ENCODE measurements at regions not wholly inside any gene's neighbourhood (a gene's known extent, or its start where the extent isn't known, plus 50 kb on each side); places are given as distances from the start of the nearest gene placed in this dataset.

DNA sequence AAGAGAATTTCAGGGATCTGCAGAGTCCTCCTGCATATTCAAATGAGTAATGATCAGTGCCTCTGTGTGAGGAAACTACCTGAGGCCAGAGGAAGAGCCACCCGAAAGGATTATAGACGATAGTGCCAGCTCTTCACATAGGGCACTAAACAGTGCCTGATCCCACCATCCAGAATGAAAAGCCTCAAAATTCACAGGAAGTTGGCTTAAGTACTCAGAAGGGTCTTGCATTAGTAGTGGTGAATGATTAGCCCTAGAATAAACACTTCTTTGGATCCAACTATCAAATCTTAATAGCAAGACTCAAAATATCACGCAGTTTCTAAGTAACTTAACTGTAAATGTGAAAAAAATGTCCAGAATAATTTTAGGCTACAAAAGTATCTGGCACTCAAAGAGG lies 324.4 kb downstream of the ZNF674 start:
- Histone ChIP-seq H3K27ac (ENCODE audit: insufficient read depth, low read length) (no peak overlapping the region), H3K18ac (ENCODE audit: low read depth, low read length) (no peak overlapping the region), H4K20me1 (ENCODE audit: insufficient read depth, low read length) (no peaks in the 10 kb centered on the region), H2BK20ac (ENCODE audit: low read depth, low read length) (no peak overlapping the region), H3K79me1 (ENCODE audit: low read depth in 1 of 2, low read length in 2 of 2) (no peaks in the 10 kb centered on the region), H3K4ac (ENCODE audit: low read depth, low read length) (no peak overlapping the region), H3K9me3 (ENCODE audit: control insufficient read depth, insufficient read depth, low read length) (no peaks in the 10 kb centered on the region), H2AK5ac (ENCODE audit: low read depth, low read length) (no peak overlapping the region), H3K9me1 (ENCODE audit: insufficient read depth, low read length) (no peaks in the 10 kb centered on the region), H3K23ac (ENCODE audit: low read depth, low read length) (no peak overlapping the region), H3K4me3 (ENCODE audit: insufficient read depth, low read depth, low read length) (no peak overlapping the region), H3K36me3 (ENCODE audit: control insufficient read depth, insufficient read depth, low read length) (no peaks in the 10 kb centered on the region), H3K4me2 (ENCODE audit: low read depth, low read length) (no peak overlapping the region), H3K9ac (ENCODE audit: low read depth, low read length) (no peak overlapping the region), H2BK15ac (ENCODE audit: low read depth, low read length) (no peak overlapping the region), H4K5ac (ENCODE audit: low read depth, low read length) (no peak overlapping the region), H2BK5ac (ENCODE audit: low read depth, low read length, poor library complexity, severe bottlenecking) (no peak overlapping the region), H3K4me1 (ENCODE audit: control insufficient read depth, insufficient read depth, low read length) (no peaks in the 10 kb centered on the region), H2AK9ac (replicated peaks; ENCODE audit: low read depth, low read length, poor library complexity) (no peak overlapping the region), H3K27me3 (ENCODE audit: control insufficient read depth, insufficient read depth, low read length) (peaks cover 6% of the 10 kb centered on the region; the same call in 1 of the 2 replicates), H3K14ac (replicated peaks; ENCODE audit: low read depth, low read length) (no peak overlapping the region), H3K56ac (ENCODE audit: extremely low read depth, insufficient read depth, low read length) (no peak overlapping the region), H4K8ac (ENCODE audit: low read depth in 2 of 2, low read length in 2 of 2) (no peak overlapping the region), H4K91ac (ENCODE audit: insufficient read depth, low read depth, low read length) (no peak overlapping the region), H2AFZ (replicated peaks; ENCODE audit: low read length, poor library complexity) (no peak overlapping the region), H2BK120ac (ENCODE audit: low read depth, low read length) (no peak overlapping the region)
- dilution Hi-C loops (cut with HindIII; ENCODE audit: low sequenced_read_pairs, unreplicated experiment) = no loop called here
- intact Hi-C loops (cut with micrococcal nuclease) = no loop called here
- DNase-seq = no peak
- no TSS peak for BruUV-seq (replicated peaks)
- WGBS, 2 experiments (ENCODE audit: extremely low coverage in 2 of 2, insufficient read length in 1 of 2) = no CpG with 5 or more reads among the region's 3 CpGs
- TF ChIP-seq MAFK (IDR thresholded peaks at IDR 0.05; ENCODE audit: low read depth, low read length) (no peak), FOS (IDR thresholded peaks at IDR 0.05; ENCODE audit: low read depth, low read length) (no peak), CEBPB (IDR thresholded peaks at IDR 0.05; ENCODE audit: low read depth, low read length) (no peak), RCOR1 (IDR thresholded peaks at IDR 0.05; ENCODE audit: insufficient replicate concordance, low read length) (no peak), NFE2L2 (IDR thresholded peaks at IDR 0.05; ENCODE audit: low read depth, low read length) (no peak), SMC3 (IDR thresholded peaks at IDR 0.05; ENCODE audit: low read depth, low read length) (no peak), POLR2A (IDR thresholded peaks at IDR 0.05; ENCODE audit: low read depth, low read length) (no peak), RFX5 (IDR thresholded peaks at IDR 0.05; ENCODE audit: low read depth, low read length) (no peak), MXI1 (IDR thresholded peaks at IDR 0.05; ENCODE audit: borderline replicate concordance, low read depth, low read length) (no peak), RAD21 (IDR thresholded peaks at IDR 0.05; ENCODE audit: low read length) (no peak), BHLHE40 (IDR thresholded peaks at IDR 0.05; ENCODE audit: low read depth, low read length) (no peak), CHD1 (IDR thresholded peaks at IDR 0.05; ENCODE audit: low read depth, low read length) (no peak), MAZ (IDR thresholded peaks at IDR 0.05; ENCODE audit: borderline replicate concordance, low read depth, low read length) (no peak)
- TF ChIP-seq, protein P1, sequence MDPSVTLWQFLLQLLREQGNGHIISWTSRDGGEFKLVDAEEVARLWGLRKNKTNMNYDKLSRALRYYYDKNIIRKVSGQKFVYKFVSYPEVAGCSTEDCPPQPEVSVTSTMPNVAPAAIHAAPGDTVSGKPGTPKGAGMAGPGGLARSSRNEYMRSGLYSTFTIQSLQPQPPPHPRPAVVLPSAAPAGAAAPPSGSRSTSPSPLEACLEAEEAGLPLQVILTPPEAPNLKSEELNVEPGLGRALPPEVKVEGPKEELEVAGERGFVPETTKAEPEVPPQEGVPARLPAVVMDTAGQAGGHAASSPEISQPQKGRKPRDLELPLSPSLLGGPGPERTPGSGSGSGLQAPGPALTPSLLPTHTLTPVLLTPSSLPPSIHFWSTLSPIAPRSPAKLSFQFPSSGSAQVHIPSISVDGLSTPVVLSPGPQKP (IDR thresholded peaks at IDR 0.05; ENCODE audit: borderline replicate concordance, low read depth, low read length) = no peak
- TF ChIP-seq, protein P2, sequence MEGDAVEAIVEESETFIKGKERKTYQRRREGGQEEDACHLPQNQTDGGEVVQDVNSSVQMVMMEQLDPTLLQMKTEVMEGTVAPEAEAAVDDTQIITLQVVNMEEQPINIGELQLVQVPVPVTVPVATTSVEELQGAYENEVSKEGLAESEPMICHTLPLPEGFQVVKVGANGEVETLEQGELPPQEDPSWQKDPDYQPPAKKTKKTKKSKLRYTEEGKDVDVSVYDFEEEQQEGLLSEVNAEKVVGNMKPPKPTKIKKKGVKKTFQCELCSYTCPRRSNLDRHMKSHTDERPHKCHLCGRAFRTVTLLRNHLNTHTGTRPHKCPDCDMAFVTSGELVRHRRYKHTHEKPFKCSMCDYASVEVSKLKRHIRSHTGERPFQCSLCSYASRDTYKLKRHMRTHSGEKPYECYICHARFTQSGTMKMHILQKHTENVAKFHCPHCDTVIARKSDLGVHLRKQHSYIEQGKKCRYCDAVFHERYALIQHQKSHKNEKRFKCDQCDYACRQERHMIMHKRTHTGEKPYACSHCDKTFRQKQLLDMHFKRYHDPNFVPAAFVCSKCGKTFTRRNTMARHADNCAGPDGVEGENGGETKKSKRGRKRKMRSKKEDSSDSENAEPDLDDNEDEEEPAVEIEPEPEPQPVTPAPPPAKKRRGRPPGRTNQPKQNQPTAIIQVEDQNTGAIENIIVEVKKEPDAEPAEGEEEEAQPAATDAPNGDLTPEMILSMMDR (conservative IDR thresholded peaks at IDR 0.05; ENCODE audit: low read depth, low read length) = no peak
- TF ChIP-seq, protein P3, sequence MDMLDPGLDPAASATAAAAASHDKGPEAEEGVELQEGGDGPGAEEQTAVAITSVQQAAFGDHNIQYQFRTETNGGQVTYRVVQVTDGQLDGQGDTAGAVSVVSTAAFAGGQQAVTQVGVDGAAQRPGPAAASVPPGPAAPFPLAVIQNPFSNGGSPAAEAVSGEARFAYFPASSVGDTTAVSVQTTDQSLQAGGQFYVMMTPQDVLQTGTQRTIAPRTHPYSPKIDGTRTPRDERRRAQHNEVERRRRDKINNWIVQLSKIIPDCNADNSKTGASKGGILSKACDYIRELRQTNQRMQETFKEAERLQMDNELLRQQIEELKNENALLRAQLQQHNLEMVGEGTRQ (IDR thresholded peaks at IDR 0.05; ENCODE audit: low read depth, low read length) = no peak
- CTCF ChIA-PET = no interaction called here
- POLR2A ChIA-PET (ENCODE audit: unreplicated experiment) = no interaction called here
- no peak for ATAC-seq (ENCODE audit: low read depth)
- in situ Hi-C loops (cut with MboI; ENCODE audit: low sequenced_read_pairs) = no loop called here

Measured in IMR-90 (cell line).